Mammary epithelial cell (primary cell): ENCODE measurements at regions not wholly inside any gene's neighbourhood (a gene's known extent, or its start where the extent isn't known, plus 50 kb on each side); places are given as distances from the start of the nearest gene placed in this dataset.

Experiments used
- EZH2 ChIP-seq: IDR thresholded peaks from 2 replicates; pipeline ENCODE4 v1.6.1; 2012; ENCODE audit warnings: low read length, inconsistent platforms, borderline replicate concordance
- TF ChIP-seq, protein P1 (sequence below), 2 donors: IDR thresholded peaks in 1 of 2; conservative IDR thresholded peaks in 1 of 2; 2 replicates each; pipeline ENCODE4 v1.5.1; 2011 to 2012; ENCODE audit warnings: inconsistent platforms in 2 of 2, low read length in 2 of 2, mild to moderate bottlenecking in 2 of 2, control low read depth in 1 of 2, low read depth in 1 of 2; ENCODE audit not compliant: insufficient read depth in 1 of 2; ENCODE audit errors: extremely low read depth in 1 of 2

DNA sequence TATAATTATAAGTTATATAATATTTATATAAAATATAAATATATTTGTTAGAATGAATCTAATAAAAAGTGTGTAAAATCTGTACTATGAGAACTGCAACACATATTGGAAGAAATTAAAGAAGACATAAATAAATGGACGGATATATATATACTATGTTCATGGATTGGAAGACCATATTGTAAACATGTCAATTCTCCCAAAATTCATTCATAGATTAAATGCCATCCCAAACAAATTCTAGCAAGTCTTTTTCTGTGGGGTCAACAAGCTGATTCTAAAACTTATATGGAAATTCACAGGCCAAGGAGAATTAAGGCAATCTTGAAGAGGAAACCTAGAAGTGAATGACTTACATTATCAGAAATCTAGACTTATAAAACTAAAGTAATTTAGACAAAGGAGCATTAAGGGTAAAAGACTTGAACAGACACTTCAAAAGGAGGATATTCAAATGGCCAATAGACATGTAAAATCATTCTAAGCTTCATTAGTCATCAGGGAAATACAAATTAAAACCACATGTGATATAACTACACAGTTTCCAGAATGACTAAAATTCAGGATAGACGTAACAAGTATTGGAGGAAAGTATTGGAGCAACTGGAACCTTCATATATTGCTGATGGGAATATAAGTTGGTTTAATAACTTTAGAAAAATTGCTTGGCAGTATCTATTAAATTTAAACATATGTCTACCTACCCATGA, 225.9 kb downstream of the EMX2 start:
- TF ChIP-seq, protein P1, sequence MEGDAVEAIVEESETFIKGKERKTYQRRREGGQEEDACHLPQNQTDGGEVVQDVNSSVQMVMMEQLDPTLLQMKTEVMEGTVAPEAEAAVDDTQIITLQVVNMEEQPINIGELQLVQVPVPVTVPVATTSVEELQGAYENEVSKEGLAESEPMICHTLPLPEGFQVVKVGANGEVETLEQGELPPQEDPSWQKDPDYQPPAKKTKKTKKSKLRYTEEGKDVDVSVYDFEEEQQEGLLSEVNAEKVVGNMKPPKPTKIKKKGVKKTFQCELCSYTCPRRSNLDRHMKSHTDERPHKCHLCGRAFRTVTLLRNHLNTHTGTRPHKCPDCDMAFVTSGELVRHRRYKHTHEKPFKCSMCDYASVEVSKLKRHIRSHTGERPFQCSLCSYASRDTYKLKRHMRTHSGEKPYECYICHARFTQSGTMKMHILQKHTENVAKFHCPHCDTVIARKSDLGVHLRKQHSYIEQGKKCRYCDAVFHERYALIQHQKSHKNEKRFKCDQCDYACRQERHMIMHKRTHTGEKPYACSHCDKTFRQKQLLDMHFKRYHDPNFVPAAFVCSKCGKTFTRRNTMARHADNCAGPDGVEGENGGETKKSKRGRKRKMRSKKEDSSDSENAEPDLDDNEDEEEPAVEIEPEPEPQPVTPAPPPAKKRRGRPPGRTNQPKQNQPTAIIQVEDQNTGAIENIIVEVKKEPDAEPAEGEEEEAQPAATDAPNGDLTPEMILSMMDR (conservative IDR thresholded peaks at IDR 0.05 in 1 of 2, IDR thresholded peaks at IDR 0.05 in 1 of 2; ENCODE audit: extremely low read depth in 1 of 2, insufficient read depth in 1 of 2, low read depth in 1 of 2, low read length in 2 of 2) = no peak
- TF ChIP-seq EZH2 = no peak
